Stimulated activated CD4-positive, alpha-beta T cell treated with anti-CD3 and anti-CD28 coated beads, Interleukin-12 subunit alpha, Interleukin-12 subunit beta, amount 100 ng/mL, for 24 hours (primary cell): ENCODE measurements at regions not wholly inside any gene's neighbourhood (a gene's known extent, or its start where the extent isn't known, plus 50 kb on each side); places are given as distances from the start of the nearest gene placed in this dataset.

Source experiments
- DNase-seq, 2 experiments: peaks; one replicate each; pipeline ENCODE4 v3.0.0-alpha.2; 2020; ENCODE audit warnings: low read depth in 2 of 2

GRCh38 chr11:129324533-129325175 is 51.0 kb upstream of the BARX2 start:
- no peak for DNase-seq

- DNase-seq, result no peak
These were observed 51.6 kb upstream of the BARX2 start for GRCh38 chr11:129323896-129324502.

- DNase-seq, result no peak
These were observed 52.7 kb upstream of the BARX2 start for GRCh38 chr11:129322941-129323340.

DNA sequence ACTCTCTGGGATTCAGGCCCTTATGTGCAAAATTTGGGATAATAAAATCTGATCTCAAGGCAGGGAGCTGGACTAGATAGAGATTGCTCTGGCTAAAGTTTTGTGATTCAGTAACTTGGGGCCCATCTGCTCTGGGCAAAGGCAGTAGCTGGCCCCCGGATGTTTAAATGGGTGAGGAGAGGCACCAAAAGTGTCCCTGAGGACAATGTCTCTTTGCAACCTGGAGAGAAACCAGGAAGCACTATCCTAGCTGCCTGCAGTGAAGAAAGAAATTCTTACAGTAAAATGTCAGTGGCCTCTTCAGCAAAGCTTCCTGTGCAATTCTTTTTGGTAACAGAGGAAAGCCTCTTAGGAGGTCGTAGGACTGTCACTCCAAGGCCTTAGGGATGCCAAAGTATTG is 54.6 kb upstream of the BARX2 start:
- DNase-seq, result no peak

DNA sequence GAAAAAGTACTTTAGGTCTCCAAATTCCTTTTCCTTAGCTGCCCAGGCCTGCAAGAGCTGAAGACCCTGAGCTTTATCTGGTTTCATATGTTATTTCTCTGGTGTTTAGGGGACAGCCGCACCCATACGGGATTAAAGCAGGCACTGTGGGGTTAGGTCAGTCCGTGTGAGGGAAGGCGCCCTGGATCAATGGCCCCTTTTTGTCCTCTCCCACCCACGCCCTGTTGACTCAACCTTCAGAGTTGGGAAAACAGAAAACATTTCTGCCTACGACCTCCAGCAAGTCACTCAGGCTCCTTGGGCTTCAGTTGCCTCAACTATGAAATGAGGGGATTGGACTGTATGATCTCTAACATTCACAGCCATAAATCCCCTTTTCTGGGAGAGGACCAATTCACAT is 55.2 kb upstream of the BARX2 start:
- DNase-seq, result no peak

- no peak for DNase-seq
These were observed 55.9 kb upstream of the BARX2 start for GRCh38 chr11:129319751-129320150.

DNA sequence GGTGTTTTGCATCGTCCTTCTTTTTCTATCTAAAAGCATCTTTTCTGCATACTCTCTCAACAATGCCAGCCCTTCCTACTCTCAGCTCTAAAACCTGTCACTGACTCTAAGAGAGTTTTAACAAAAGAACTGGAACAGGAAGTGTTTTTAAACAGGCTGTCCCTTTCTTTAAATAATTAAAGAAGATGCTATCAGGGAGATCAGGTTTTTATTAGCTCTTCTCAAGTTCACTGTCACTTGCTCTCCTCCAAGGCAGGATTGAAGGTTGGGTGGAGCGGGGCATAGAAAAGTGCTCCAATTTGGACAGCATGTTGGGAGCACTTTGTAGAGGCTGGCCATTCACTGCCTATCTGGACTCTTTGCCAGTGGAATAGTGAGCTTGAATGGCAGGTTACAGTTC is 56.4 kb upstream of the BARX2 start:
- DNase-seq, result no peak

GRCh38 chr11:129317571-129317970 is 58.1 kb upstream of the BARX2 start:
- no peak for DNase-seq

DNA sequence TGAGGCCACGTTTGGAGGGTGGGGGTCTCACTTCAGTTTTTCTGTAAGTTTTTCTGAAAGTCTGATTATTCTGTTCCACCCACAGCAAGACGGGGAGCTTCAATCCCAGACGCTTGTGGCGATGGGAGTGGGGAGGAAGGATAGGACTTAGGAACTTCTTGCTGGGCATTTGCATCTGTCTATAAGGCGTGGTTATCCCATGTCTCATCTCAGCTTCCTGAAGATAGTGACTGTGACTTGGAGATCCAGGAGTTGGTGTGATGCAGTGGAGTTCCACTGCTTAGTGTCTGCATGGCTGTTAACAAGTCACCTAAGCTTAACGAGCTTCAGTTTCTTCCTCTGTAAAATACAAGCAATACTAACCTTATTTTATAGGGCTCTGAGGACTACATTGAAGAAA is 58.9 kb upstream of the BARX2 start:
- DNase-seq, result no peak

DNA sequence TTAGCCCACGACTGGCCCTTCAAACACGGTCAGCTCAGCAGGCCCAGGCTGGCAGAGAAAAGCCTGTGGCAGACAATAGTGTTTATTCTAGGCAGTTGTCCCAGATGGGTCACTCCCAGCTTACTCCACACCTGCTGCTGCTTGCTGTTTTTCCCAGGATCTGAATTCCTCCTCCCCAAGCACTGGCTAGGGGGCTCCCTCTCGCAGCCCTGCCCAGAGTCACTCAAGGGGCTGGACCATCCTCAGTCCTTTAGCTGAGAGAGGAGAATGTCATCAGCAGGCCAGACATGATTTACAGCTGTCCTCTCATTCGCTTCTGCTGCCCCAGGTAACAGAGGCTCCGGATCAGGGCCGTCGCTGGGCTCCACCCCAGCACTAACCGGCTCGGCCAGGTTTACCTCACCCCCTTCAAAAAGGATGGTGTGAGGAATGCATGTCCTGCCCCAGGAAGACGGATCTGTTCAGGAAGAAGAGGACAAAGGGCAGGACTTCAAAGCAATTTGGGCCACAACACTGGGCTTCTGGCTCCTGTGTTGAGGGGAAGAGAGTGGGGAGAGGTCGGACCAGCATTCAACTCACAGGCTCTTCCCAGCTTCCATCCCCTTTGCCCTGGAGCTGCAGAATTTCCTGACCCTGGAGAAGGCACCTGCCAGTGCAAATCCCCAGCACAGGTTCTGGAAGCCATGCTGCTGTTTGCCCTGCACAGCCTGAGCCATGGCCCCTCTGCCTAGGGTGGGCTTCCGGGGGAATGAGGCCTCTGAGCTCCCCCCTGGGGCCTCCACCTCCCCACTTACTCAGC is 59.7 kb upstream of the BARX2 start:
- no peak for DNase-seq

- no peak for DNase-seq
These were observed 61.3 kb upstream of the BARX2 start for GRCh38 chr11:129314371-129314770.

- DNase-seq, result no peak
These were observed 61.9 kb upstream of the BARX2 start for GRCh38 chr11:129313541-129314297.

- DNase-seq, result no peak
These were observed 62.7 kb upstream of the BARX2 start for GRCh38 chr11:129312730-129313503.

DNA sequence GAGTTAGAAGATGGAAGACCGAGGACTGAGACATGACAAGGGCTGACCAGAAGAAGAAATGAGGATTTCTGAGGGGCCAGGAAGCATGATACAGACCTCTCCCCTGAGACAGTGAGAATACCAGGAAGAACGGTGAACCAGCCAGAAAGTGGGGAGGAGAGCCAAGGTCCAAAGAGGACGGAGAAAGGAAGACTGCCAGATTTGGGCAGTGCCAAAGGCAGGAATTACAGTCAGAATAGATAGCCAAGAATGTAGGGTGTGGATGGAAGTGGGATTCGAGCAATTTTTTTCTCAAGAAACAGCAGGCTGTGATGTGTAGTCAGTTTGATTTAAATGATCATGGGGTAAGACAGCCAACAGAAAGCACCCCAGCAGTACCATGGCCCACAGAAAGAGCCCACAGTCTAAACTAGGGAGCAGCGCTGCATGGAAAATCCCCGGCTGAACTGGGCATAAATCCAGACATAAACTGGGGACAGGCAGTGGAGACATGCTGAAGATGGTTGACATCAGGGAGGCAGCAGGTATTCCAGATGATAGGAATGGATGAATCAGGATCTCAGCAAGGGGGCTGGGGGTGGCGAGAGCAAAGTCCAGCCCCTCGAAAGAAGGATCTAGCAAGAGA is 67.3 kb upstream of the BARX2 start:
- no peak for DNase-seq

- no peak for DNase-seq
These were observed 68.5 kb upstream of the BARX2 start for GRCh38 chr11:129307162-129307561.

DNA sequence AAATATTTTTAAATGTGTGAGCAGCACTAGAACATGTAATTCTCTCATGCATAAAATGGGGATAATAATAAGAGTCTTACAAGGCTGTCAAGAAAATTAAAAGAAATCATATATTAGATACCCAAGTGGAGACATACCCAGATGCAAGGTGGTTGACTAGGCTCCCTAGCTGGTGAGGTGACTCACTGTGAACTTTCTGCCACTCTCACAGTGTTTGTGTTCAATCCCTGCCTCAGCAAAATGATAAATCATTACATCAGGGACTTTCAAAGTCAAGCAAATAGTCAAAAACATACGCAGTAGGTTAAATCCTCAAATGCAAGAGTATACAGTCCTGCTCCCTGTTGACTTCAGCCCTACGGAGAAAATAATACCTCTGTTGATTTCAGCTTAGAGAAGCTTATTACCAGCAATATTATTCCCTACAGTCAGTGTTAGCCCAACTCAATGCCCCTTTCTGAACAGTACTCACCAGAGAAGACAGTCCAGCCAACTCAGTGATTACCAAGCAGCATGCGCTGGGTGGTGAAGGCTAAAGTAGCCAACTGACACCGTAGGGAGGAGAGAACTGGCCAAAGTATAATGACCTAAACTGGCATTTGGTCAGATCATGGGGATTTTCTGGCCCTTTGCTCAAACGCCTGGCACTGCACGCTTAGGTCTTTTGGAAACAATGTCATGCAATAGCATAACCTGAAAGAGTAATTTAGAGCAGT is 73.1 kb upstream of the BARX2 start:
- no peak for DNase-seq

GRCh38 chr11:129300099-129300498 is 75.5 kb upstream of the BARX2 start:
- no peak for DNase-seq

DNA sequence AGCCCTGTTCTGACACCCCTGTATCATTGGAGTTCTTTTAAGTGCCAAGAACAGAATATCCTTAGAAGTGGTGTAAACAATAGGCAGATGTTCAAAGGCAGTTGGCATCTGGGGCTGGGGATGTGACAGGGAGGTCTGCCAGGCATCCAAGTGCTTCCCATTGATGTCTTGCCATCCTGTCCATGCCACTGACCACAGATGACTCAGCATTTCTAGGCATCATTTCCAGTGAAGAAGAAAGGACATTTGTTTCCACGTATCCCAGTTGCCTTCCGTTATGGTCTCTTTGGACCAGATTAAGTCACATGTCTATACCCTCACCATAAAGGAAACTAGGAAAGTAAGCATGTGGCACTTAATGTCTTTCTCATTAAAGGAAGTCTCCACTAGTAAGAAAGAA is 76.7 kb upstream of the BARX2 start:
- no peak for DNase-seq

DNA sequence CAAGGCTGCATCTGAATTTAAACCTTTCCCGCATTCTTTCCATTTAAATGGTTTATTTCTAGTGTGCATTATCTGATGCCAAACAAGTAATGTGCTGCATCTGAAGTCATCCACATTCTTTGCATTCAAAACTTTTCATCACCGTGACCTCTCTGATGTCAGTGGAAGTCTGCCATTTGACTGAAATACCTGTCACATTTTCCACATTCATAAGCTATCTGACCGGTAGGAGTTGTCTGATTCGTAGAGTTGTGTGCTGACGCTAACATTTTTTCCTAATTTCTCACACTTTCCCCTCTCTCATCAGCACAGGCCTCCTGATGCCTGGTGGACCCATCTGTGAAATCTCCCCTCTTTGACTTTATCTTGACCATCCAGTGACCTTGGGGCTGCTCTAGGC is 79.9 kb upstream of the BARX2 start:
- DNase-seq, result no peak

DNA sequence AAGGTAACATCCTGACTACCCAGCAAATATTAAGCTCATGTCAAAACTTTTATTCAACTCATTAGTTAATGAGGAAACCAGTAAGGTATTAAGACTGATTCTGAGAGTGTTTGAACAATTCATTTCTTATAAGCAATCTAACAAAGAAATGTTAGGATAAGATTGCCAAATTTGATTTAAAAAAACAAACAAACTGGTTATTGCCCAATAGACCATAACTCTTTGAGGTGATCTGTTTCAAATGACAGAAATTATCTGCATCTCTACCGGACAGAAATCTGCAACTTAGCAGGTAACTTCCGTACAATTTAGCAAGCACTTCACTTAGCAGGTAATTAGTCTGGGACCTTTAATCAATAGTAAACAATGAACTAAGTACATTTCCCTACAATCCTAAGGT is 82.9 kb upstream of the BARX2 start:
- DNase-seq, result no peak

GRCh38 chr11:129292092-129292491 is 83.6 kb upstream of the BARX2 start:
- DNase-seq, result no peak
